NCI-H2107 (cell line): ENCODE measurements at regions not wholly inside any gene's neighbourhood (a gene's known extent, or its start where the extent isn't known, plus 50 kb on each side); places are given as distances from the start of the nearest gene placed in this dataset.
"Not testable (repeated sequence)": the region's sequence is repeated elsewhere in the genome, so short reads cannot be mapped to it uniquely, and the experiment has no call there.

Source experiments
- DNase-seq: peaks from one replicate; lab custom pipeline; 2025; lab: John Stamatoyannopoulos, UW

GRCh38 chr10:30763918-30764317 is 134.4 kb upstream of the LYZL2 start:
- DNase-seq: no peak

DNA sequence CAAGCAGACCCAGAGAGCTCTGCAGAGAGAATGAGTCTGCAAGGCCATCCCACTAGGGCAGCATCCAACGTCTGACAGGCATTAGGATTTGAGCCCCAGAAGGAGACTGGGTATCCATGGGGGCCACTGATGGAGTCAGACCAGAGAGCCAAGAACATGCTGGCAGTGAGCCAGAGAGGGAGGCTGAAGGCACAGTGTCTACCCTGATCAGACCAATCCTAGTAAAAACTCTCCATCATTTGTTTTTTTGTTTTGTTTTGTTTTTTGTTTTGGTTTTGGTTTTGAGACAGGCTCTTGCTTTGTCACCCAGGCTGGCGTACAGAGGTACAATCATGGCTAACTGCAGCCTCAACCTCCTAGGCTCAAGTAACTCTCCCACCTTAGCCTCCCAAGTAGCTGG is 133.1 kb upstream of the LYZL2 start:
- no peak for DNase-seq

DNA sequence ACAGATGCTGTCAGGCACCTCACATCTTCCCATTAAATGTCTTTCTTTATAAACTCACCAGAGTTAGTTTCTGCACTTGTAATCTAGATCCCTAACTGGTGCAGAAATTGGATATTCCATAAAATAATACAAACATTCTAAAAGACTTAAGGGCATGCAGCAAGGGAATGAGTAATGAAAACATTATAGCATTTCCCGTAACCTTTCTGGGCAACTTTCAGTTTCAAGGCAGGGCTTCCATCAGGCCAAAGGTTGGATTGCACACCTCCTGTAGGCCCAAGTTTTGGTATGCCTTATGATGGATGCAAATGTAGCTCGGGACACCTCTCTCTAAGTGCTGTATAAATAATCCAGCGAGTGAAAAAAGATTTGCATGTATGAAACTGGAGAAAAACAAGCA is 129.9 kb upstream of the LYZL2 start:
- no peak for DNase-seq

GRCh38 chr10:30758338-30758737 is 128.8 kb upstream of the LYZL2 start:
- no peak for DNase-seq

- DNase-seq: no peak
These were observed 127.3 kb upstream of the LYZL2 start for GRCh38 chr10:30756896-30757295.

DNA sequence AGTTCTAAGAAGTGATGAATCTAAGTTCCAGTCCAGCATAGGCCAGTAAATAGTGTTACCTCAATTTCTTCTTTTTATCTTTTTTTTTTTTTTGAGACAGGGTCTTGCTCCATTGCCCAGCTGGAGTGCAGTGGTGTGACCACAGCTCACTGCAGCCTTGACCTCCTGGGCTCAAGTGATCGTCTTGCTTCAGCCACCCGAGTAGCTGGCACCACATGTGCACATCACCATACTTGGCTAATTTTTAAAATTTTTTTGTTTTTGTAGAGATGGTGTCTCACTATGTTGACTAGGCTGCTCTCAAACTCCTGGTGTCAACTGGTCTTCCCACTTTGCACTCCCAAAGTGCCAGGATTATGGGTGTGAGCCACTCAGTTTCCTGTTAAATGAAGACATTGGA is 126.6 kb upstream of the LYZL2 start:
- DNase-seq: no peak

- no peak for DNase-seq
These were observed 125.9 kb upstream of the LYZL2 start for GRCh38 chr10:30755441-30755953.

- DNase-seq: no peak
These were observed 122.9 kb upstream of the LYZL2 start for GRCh38 chr10:30752481-30752881.

DNA sequence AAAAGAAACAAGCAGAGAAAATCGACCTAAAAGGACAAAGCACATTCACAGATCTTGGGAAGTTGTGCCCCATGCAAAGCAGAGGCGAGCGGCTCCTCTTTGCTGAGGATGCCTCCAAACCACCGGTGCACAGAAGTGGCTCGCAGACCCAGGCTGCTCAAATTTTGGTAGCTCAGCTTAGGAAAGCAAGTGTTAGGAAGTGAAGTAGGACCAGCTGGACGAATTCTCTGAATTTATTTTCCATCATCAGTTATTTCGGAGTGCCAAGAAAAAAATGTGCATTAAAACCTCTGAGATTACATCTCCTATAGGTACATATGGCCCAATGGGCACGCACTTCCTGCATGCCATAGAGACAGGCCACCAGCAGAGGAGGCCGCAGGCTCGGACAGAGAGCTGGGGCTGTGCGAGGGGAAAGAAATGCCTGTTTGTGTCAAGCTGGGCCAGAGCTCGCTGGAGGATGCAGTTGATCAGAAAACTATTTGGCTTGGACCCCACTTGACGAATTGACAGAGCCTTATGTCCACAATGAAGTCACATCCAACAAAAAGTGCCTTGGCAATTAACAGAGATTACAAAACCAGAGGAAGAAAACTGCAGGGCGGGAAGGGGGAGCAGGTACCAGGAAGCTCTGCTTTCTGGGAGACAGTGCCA is 122.3 kb upstream of the LYZL2 start:
- no peak for DNase-seq

DNA sequence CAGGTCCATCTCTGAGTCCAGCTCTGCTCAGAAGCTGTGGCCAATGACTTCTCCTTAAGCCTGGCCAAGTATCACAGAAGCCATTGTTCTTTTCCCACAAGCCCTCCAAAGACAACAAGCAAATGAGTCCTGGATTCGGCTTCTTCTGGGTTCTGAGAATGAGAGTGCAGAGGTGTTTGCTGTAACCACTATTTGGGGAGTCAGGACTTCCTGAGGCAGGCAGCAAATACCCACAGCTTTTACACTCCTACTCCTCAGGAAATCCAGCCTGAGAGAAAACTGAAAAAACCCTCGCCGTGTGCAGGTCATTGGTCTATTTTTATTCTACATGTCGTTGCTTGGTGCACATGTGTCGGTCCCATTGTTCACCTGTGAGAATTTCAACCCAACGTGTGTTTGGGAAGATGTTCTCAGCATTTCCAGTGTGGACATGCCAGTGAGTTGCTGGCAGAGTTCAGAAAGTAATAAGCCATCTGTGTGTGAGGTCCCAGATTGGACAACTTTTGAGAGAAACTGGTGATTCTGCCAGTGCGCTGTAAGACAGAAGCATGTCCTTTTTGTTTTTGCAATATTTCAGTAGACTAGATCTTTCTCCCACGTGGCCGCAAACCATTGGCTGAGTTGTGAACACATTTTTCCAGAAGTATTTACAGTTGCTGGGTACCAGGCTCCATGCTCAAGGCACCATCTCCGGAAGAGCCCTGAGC is 121.6 kb upstream of the LYZL2 start:
- no peak for DNase-seq

- DNase-seq: no peak
These were observed 119.8 kb upstream of the LYZL2 start for GRCh38 chr10:30749385-30749784.

GRCh38 chr10:30748152-30748973 is 118.8 kb upstream of the LYZL2 start:
- no peak for DNase-seq

DNA sequence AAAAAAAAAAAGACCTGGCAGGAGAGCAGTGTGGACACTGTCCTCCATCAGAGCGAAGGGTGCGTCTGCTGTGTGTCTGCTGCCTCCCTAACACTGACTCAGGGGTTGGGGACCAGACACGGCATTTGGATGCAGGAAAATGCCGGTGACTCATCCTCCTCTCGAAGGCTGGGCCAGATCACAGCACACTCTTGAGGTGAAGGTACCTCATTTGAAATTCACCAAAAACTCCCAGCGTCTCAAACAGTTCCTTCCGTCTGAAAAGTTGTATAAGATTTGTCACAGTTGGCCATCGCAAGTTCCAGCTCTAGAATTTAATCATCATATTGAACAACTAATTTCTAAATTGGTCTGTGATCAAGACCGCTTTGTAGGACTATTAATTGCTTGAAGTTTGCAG is 118.1 kb upstream of the LYZL2 start:
- DNase-seq: no peak

GRCh38 chr10:30745953-30746352 is 116.4 kb upstream of the LYZL2 start:
- no peak for DNase-seq

GRCh38 chr10:30744106-30744505 is 114.6 kb upstream of the LYZL2 start:
- no peak for DNase-seq

- DNase-seq: no peak
These were observed 114.0 kb upstream of the LYZL2 start for GRCh38 chr10:30743586-30743985.

DNA sequence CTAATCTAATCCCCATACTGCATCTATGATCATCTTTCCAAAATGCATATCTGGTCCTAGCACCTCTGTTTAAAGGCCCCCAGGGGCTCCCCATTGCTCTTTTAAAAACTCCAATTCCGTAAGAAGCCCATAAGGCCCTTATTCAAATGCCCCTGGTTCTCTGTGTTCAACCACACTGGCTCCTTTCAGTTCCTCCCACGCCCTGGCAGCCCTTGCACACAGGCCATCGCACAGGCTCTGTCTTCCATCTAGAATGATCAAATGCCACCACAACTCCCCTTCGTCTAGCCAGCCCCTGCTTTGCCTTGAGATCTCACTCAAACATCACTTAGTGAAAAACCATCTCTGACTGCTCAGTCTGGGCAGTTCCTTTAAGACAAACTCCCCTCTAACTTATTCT is 112.9 kb upstream of the LYZL2 start:
- DNase-seq: no peak

GRCh38 chr10:30740774-30741173 is 111.2 kb upstream of the LYZL2 start:
- not testable (repeated sequence) for DNase-seq

DNA sequence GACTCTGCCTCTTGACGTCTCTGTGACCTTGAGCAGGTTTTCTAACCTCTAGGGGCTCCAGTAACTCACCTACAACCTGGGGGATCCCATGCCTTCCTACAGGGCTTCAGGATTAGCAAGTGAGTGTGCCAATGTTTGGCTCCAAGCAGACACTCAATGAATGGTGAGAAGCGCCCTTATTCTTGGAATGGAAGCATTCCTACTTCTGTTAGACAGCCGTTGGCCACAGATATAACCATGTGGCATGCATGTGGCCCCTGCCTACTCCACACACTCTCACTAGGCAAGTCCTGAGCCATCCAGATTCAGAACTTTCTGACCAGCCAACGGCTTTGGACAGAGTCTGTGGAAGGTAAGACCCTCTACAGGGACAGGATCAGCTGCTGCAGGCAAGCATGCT is 108.9 kb upstream of the LYZL2 start:
- DNase-seq: no peak

DNA sequence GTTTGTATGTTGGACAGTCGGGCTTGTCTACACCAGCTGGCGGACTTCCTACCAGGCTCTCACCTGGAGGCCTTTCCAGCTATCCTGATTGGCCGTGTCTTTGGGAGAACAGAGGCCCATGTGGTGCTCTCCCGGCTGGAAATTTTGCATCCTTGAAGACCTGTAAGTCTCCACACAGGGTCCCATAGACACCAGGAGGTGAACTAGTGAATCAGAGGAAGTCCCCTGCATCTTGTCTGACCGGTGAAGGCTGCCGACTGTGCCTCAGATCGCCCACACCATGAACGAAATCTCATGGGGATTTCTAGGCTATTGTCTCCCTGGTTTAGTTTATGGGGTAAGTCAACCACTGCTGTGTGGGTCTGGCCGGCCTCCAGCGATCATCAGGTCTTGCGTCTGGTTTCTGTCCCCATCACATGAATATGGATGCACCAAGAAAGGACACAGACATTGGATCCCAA is 108.4 kb upstream of the LYZL2 start:
- no peak for DNase-seq

GRCh38 chr10:30736685-30737232 is 107.2 kb upstream of the LYZL2 start:
- DNase-seq: no peak

DNA sequence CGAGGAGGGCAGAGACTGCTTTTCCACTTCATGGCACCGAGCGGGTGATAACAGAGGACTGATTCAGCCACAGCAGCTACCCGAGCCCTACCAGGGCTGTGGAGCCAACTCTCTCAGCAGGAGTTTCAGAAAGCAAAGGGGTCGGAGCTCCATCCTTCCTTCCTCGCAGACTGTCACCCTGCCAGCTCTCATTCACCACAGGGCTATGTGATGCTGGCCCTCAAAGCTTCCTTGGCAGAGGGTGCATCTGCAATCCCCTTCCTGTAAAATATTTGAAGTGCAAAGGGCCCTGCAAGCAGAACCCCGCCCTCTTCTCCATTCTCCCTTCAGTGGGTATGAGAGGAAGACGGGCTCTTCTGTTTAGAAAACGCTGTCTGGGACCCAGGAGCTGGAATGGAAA is 105.3 kb upstream of the LYZL2 start:
- DNase-seq: no peak
